Anterior cingulate cortex (tissue), 58 donors: ENCODE measurements at regions not wholly inside any gene's neighbourhood (a gene's known extent, or its start where the extent isn't known, plus 50 kb on each side); places are given as distances from the start of the nearest gene placed in this dataset.
A peak's percentile ranks its signal among the peaks of the same experiment; 100 is the strongest.
"Not testable (repeated sequence)": the region's sequence is repeated elsewhere in the genome, so short reads cannot be mapped to it uniquely, and the experiment has no call there.

ENCODE experiments used
- DNase-seq, 58 donors: peaks; one replicate each; lab custom pipeline; 2025; lab: John Stamatoyannopoulos, UW

GRCh38 chr6:140393665-140394540 is 1019.5 kb upstream of the CITED2 start:
- no peak for DNase-seq

DNA sequence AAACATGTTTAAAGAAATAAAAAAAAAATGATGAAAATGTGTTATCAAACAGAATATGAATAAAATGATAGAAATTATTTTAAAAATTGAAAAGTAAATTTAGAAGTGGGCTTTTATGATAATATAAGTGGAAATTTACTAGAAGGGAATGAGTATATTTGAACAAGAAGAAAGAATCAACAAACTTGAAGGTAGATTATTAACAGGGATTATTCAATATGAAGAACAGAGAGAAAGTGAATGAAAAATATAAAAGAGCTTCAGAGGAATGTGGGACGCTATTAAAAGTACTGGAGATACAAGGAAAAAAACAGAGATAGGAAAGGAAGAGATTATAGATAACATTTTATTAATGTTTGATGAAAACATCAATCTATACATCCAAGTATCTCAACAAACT is 1014.4 kb upstream of the CITED2 start:
- DNase-seq = no peak

DNA sequence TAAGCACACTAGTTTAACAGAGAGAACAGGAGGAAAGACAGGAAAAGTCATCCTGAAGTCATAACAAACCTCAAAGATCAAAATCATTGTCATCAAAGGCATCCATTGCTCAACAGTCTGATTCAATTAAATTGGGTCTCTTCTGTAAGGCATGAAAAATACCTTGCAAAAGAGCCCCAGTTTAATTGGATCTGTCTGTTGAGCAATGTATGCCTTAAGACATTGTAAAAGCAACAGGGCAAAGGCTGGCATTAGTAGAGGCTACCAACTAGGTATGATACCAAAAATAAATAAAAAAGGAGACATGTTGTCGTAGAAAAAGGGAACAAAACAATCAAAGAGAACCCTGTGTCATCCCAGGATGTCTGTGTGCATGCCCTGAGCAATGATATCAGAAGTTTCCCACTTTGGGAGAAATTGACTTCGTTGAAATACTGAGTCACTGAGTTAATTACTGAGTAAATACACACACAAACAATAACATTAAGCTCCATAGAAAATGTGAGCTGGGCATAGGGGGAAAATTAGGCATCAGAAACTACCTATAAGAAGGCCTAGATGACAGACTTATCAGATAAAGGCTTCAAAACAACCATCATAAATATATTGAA is 1013.8 kb upstream of the CITED2 start:
- no peak for DNase-seq

GRCh38 chr6:140385679-140386078 is 1011.2 kb upstream of the CITED2 start:
- DNase-seq = no peak

DNA sequence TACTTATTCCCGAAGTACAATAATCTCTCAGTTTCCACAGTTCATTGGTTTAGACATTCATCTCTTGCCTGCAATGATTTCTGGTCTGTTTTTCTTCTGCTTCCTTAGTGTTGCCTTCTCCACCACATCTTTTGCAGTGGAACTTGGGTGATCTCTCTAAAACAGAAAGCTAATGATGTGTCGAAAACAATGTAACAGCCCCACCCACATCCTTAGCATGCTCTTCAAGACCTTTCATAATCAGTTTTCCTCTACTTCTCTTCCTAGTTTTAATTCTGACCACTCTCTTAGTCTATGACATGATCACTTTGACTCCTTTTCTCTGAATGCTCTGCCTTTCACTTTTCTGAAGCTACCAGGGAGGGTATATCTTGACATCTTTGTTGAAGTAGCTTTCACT is 1007.9 kb upstream of the CITED2 start:
- no peak for DNase-seq

DNA sequence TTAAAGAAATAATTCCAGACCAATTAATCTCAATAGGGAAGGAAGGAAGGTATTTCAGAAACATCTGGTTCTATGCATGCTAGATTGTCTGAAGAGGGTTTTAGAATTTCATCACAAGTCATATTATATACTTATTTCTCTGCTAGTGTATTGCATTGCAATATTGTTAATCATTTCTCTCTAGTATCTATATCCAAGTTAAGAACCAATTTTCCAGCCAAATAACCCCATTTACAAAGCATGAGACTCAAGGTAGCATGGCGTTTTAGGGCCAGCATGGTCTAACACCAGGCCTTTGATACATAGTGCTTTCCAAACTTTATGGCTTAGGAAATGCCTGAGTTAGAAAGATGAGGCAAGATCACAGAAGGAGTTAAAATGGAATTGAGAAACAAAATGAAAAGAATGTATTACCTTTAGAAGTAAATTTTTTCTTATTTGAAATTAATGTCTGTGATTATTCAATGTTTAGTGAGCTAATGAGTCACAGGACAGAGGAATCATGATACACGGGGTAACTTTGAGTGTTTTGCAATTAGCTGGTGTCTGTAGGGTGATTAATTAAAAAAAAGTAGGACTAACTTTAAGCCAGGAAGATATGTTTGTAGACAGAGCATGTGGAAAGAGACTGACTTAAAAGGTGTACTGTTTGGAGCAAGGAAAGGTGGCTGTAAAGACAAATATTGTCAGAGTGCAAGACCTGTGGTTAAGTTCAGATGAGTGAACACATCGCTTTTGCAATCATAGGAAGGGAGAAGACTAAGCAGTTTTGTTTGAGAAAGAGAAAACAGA is 1006.2 kb upstream of the CITED2 start:
- DNase-seq = no peak

DNA sequence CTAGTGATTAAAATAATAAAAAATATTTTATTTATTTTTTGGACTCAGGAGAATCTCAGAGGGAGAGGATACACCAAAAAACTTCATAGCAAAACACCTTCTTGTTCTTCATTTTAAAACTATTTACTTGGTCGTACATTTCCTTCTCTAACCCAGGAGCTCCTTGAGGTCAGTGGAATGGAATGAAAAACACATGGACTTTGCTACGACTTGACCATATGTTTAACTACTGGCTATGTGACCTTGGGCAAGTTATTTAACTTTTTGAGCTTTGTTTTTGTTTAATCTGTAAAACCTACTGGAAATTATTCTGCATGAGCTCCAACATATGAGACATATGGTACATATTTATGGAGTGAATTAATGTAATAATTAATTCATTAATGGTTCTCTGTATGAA is 1005.5 kb upstream of the CITED2 start:
- no peak for DNase-seq

GRCh38 chr6:140376209-140376608 is 1001.8 kb upstream of the CITED2 start:
- DNase-seq = no peak

DNA sequence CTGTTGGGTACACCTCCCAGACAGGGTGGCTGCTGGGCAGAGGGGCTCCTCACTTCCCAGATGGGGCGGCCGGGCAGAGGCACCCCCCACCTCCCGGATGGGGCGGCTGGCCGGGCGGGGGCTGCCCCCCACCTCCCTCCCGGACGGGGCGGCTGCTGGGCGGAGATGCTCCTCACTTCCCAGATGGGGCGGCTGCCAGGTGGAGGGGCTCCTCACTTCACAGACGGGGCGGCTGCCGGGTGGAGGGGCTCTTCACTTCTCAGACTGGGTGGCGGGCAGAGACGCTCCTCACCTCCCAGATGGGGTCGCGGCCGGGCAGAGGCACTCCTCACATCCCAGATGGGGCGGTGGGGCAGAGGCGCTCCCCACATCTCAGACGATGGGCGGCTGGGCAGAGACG is 999.3 kb upstream of the CITED2 start:
- not testable (repeated sequence) for DNase-seq

- no peak for DNase-seq
These were observed 997.6 kb upstream of the CITED2 start for GRCh38 chr6:140372064-140372463.

- DNase-seq = no peak
These were observed 996.8 kb upstream of the CITED2 start for GRCh38 chr6:140370976-140371870.

DNA sequence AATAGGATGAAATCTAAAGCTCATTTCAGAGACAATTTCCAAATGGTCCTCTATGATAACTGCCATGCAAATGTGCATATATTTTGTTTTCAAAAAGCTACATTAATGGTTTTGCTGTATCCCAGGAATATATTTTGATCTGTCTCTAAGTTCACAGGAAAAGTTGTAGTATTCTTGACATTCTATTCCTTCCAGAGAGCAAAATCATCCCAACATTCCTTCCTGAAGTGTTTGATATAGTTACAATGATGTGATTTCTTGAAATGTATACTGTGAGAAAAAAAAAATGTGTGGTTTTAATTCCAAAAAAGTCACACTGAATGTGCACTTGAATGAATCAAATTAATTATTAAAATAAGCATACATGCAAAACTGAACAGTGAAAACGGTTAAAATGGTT is 996.0 kb upstream of the CITED2 start:
- DNase-seq = no peak

DNA sequence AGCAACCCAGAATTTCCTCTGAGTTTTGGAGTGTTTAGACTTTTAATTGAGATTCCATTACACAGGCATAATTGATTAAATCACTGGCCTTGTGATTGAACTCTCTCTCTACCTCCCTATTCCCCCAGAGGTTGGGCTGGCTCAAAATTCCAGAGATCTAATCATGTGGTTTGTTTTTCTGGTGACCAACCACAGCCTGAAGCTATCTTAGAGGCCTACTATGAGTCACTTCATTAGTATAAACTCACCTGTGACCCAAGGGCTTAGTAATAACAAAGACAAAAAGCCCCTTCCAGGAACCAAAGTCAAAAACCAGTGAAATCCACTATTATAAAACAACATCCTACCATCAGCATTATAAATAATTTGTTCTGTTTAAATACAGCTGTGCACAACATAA is 992.5 kb upstream of the CITED2 start:
- no peak for DNase-seq

- DNase-seq = no peak
These were observed 990.5 kb upstream of the CITED2 start for GRCh38 chr6:140364916-140365315.

GRCh38 chr6:140360651-140361050 is 986.2 kb upstream of the CITED2 start:
- no peak for DNase-seq

DNA sequence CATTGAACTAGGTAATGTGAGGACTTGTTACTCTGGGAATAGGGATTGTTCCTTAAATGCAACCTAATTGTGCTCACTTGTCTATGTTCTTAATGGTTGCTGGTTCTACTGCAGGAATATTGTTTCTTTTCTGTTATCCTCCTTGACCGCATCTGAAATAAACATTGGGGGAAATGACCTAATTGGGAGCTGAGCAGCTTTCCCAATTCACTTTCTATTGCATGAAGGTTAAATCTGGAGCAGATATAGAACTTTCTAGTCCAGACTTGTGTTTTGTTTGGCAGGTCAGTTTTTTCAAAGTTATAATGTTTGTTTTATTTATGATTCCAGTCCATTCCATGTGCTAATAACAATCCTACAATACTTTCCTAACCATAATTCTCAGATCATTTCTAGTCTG is 981.0 kb upstream of the CITED2 start:
- DNase-seq = no peak

DNA sequence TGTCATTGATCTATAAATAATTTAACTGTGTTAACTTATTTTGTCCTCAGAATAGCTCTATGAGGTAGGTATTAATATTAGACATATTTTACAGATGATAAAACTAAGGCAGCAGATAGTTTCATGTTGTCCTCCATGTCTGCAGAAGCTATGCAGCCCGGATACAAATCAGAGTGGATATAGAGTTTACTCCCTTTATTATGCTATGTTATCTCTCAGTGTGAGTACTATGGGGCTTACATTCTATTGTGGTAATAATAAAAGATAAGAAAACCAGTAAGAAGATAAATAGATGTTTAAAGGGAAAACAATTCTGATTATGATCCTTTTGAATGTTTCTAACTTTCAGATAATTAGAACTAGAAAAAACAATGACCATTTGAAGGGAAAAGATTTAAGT is 979.8 kb upstream of the CITED2 start:
- DNase-seq = no peak

DNA sequence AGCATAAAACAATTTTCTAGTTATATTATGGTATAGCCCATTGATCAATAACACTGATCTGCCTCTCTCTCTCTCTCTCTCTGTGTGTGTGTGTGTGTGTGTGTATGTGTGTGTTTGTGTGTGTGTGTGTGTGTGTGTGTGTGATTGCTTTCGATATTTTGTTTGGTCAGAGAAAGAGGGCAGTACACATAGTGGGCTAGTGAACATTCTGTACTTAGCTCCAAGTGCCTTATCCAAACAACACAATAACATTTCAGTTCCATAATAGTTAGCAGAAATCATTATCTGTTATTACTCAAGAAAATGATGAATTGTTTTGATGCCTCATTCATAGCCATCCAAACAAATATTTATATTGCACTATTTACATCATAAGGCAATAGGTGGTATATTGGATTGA is 979.1 kb upstream of the CITED2 start:
- DNase-seq = no peak

DNA sequence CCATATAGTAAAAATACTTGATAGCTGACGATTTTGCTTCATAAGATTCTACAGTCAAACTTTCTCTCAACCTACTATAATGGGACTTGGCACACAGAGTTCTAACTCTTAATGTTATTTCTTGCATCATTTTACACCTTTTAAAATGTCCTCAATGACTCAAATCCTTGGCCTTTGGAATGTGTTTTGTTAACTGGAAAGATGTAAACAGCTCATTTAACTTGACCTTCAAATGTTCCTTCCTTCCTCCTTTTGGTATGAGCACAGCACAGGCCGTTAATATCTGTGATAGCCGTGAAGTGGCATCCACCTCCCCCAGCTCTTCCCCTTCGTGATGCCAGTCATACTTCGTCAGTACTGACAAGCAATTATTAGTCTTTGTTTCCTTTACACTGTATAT is 972.0 kb upstream of the CITED2 start:
- DNase-seq = no peak

GRCh38 chr6:140345935-140346334 is 971.5 kb upstream of the CITED2 start:
- peak in 1 of 58 donors; percentile 13 for DNase-seq
